HL-60 (cell line): ENCODE measurements at regions not wholly inside any gene's neighbourhood (a gene's known extent, or its start where the extent isn't known, plus 50 kb on each side); places are given as distances from the start of the nearest gene placed in this dataset.

Experiments used
- DNase-seq, 2 experiments: peaks; one replicate each; pipeline ENCODE4 v3.0.0-alpha.2; 2010 to 2020; ENCODE audit warnings: low read depth in 1 of 2, low spot score in 1 of 2
- H3K27ac ChIP-seq: fragments of 250-450 bp; sonication (Bioruptor Pico); replicated peaks from 2 replicates; pipeline ENCODE4 v1.5.1; 2020; ENCODE audit warnings: mild to moderate bottlenecking, moderate library complexity
- H3K27me3 ChIP-seq: fragments of 250-450 bp; sonication (Bioruptor Pico); 2 replicates; pipeline ENCODE4 v1.5.1; 2021; ENCODE audit warnings: mild to moderate bottlenecking, moderate library complexity; ENCODE audit not compliant: insufficient read depth, poor library complexity, severe bottlenecking
- H3K4me3 ChIP-seq: replicated peaks from 2 replicates; pipeline ENCODE4 v1.5.1; 2011; ENCODE audit warnings: mild to moderate bottlenecking, control low read depth, low read length; ENCODE audit not compliant: insufficient read depth
- GABPA ChIP-seq: IDR thresholded peaks from 2 replicates; pipeline ENCODE4 v1.6.1; 2012; ENCODE audit warnings: low read depth
- POLR2AphosphoS5 ChIP-seq: IDR thresholded peaks from 2 replicates; pipeline ENCODE4 v1.6.1; 2012; ENCODE audit warnings: low read depth
- SPI1 ChIP-seq: IDR thresholded peaks from 2 replicates; pipeline ENCODE4 v1.6.1; 2012; ENCODE audit warnings: low read depth, mild to moderate bottlenecking, borderline replicate concordance
- TF ChIP-seq, protein P1 (sequence below): IDR thresholded peaks from one replicate; pipeline ENCODE4 v1.5.1; 2011; ENCODE audit warnings: low read length, control low read depth, inconsistent platforms; ENCODE audit not compliant: insufficient read depth
- TF ChIP-seq, protein P2 (sequence below): IDR thresholded peaks from 2 replicates; pipeline ENCODE4 v1.6.1; 2012; ENCODE audit warnings: low read depth; ENCODE audit not compliant: insufficient replicate concordance

DNA sequence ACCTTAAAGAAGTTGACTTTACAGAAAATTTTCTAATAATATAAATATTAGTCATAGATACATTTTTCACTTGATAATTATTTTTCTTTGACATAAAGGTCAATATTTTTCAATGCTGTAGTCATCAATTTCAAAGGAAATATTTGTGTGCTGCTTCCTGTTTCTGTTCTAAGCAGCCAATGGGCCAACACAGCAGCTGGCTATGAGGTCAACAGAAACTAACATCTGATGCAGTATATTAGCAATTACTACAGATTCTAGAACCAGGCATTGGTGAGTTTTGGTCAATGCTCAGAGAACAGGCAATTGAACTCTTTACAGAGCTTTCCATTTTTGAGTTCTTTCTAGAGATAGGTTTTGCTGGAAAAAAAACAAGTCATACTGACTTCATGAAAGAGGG, 669.6 kb upstream of the NRSN1 start:
- Histone ChIP-seq H3K4me3 (no peak overlapping the region), H3K27ac (no peak overlapping the region), H3K27me3 (no peaks in the 10 kb centered on the region)
- TF ChIP-seq GABPA, result no peak
- DNase-seq, result no peak

DNA sequence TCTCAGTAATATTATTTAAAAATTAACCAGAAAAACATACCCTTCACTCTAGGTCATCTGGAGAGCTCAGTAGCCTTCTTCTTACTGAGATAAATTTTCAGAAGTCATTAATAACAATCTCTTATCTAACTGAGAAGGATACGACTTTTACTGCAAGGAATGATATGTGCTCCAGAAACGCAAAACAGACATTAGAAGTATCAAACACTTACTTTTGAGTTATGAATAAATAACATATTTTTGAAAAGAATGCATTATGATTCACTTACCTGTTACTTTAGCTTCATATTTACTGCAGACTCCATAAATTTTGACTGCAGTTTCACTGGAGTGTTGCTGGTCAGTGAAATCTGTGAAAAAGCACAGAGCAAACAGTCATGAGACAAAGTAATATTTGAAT, 668.7 kb upstream of the NRSN1 start:
- Histone ChIP-seq H3K27ac (no peak overlapping the region), H3K27me3 (no peaks in the 10 kb centered on the region), H3K4me3 (no peak overlapping the region)
- TF ChIP-seq, protein P1, sequence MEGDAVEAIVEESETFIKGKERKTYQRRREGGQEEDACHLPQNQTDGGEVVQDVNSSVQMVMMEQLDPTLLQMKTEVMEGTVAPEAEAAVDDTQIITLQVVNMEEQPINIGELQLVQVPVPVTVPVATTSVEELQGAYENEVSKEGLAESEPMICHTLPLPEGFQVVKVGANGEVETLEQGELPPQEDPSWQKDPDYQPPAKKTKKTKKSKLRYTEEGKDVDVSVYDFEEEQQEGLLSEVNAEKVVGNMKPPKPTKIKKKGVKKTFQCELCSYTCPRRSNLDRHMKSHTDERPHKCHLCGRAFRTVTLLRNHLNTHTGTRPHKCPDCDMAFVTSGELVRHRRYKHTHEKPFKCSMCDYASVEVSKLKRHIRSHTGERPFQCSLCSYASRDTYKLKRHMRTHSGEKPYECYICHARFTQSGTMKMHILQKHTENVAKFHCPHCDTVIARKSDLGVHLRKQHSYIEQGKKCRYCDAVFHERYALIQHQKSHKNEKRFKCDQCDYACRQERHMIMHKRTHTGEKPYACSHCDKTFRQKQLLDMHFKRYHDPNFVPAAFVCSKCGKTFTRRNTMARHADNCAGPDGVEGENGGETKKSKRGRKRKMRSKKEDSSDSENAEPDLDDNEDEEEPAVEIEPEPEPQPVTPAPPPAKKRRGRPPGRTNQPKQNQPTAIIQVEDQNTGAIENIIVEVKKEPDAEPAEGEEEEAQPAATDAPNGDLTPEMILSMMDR, result no peak
- TF ChIP-seq SPI1 (no peak), POLR2AphosphoS5 (no peak), GABPA (no peak)
- TF ChIP-seq, protein P2, sequence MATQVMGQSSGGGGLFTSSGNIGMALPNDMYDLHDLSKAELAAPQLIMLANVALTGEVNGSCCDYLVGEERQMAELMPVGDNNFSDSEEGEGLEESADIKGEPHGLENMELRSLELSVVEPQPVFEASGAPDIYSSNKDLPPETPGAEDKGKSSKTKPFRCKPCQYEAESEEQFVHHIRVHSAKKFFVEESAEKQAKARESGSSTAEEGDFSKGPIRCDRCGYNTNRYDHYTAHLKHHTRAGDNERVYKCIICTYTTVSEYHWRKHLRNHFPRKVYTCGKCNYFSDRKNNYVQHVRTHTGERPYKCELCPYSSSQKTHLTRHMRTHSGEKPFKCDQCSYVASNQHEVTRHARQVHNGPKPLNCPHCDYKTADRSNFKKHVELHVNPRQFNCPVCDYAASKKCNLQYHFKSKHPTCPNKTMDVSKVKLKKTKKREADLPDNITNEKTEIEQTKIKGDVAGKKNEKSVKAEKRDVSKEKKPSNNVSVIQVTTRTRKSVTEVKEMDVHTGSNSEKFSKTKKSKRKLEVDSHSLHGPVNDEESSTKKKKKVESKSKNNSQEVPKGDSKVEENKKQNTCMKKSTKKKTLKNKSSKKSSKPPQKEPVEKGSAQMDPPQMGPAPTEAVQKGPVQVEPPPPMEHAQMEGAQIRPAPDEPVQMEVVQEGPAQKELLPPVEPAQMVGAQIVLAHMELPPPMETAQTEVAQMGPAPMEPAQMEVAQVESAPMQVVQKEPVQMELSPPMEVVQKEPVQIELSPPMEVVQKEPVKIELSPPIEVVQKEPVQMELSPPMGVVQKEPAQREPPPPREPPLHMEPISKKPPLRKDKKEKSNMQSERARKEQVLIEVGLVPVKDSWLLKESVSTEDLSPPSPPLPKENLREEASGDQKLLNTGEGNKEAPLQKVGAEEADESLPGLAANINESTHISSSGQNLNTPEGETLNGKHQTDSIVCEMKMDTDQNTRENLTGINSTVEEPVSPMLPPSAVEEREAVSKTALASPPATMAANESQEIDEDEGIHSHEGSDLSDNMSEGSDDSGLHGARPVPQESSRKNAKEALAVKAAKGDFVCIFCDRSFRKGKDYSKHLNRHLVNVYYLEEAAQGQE, result no peak
- no peak for DNase-seq

DNA sequence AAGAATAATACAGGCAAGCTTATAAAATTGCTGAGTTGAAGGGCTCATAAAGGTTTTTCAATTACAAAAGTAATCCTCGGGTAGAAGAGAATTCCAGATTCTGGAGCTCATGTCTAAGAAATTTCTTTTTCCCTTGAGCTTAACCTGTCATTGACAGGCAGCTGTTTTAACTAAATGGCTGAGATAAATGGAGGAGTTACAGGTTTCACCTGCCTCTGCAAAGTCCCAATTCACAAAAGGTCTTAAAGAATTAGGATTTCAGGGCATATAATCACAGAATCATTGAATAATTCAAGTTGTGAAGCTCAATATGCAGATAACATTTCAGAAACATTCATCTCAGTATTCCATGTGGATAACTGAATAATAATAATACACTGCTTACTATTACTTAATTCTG, 660.1 kb upstream of the NRSN1 start:
- Histone ChIP-seq H3K4me3 (no peak overlapping the region), H3K27ac (no peak overlapping the region), H3K27me3 (no peaks in the 10 kb centered on the region)
- TF ChIP-seq SPI1 (no peak), POLR2AphosphoS5 (no peak), GABPA (no peak)
- TF ChIP-seq, protein P1, result no peak
- TF ChIP-seq, protein P2, result no peak
- DNase-seq, result no peak

DNA sequence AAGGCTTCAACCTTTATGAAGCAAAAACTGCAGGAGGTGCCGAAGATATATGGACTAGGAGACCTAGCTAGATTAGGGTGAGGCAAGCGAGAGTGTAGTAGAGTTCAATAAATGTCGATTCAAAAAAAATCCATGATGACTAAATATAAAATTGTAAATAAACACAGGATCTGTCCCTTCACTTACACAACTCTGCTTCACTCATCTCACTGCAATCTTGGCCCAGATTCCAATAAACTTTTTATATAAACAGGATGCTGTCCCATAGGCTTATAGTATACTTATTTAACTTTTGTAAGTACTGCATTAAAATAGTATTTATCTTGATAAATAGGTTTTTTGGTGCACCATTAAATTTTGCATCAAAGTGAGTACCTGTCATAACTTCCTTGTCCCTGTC, 648.4 kb upstream of the NRSN1 start:
- TF ChIP-seq, protein P2, result no peak
- no peak for TF ChIP-seq GABPA
- no peak for TF ChIP-seq SPI1
- TF ChIP-seq POLR2AphosphoS5, result no peak
- TF ChIP-seq, protein P1, result no peak
- H3K27ac ChIP-seq, result no peak overlapping the region
- no peaks in the 10 kb centered on the region for H3K27me3 ChIP-seq
- no peak for DNase-seq
- H3K4me3 ChIP-seq, result no peak overlapping the region
